SJSA1 (cell line): ENCODE measurements at regions not wholly inside any gene's neighbourhood (a gene's known extent, or its start where the extent isn't known, plus 50 kb on each side); places are given as distances from the start of the nearest gene placed in this dataset.
A peak's percentile ranks its signal among the peaks of the same experiment; 100 is the strongest.

Experiments
- DNase-seq, 2 experiments: peaks; one replicate each; pipeline ENCODE4 v3.0.0-alpha.2; 2015 to 2020; ENCODE audit warnings: low spot score in 2 of 2, low read depth in 1 of 2
- H3K27ac ChIP-seq: fragments of 250-450 bp; sonication (Bioruptor Pico); 2 replicates; pipeline ENCODE4 v1.5.1; 2020; ENCODE audit warnings: mild to moderate bottlenecking, moderate library complexity
- H3K27me3 ChIP-seq: fragments of 250-450 bp; sonication (Bioruptor Pico); replicated peaks from 2 replicates; pipeline ENCODE4 v1.5.1; 2020; ENCODE audit warnings: mild to moderate bottlenecking, moderate library complexity
- H3K36me3 ChIP-seq: fragments of 250-450 bp; sonication (Bioruptor Pico); 2 replicates; pipeline ENCODE4 v1.5.1; 2020; ENCODE audit warnings: mild to moderate bottlenecking
- H3K4me1 ChIP-seq: fragments of 250-450 bp; sonication (Bioruptor Pico); replicated peaks from 2 replicates; pipeline ENCODE4 v1.6.1; 2021; ENCODE audit warnings: mild to moderate bottlenecking
- H3K4me3 ChIP-seq: fragments of 250-450 bp; sonication (Bioruptor Pico); 2 replicates; pipeline ENCODE4 v1.5.1; 2020; ENCODE audit warnings: mild to moderate bottlenecking
- H3K9me3 ChIP-seq: fragments of 250-450 bp; sonication (Bioruptor Pico); replicated peaks from 2 replicates; pipeline ENCODE4 v1.5.1; 2020; ENCODE audit warnings: mild to moderate bottlenecking

DNA sequence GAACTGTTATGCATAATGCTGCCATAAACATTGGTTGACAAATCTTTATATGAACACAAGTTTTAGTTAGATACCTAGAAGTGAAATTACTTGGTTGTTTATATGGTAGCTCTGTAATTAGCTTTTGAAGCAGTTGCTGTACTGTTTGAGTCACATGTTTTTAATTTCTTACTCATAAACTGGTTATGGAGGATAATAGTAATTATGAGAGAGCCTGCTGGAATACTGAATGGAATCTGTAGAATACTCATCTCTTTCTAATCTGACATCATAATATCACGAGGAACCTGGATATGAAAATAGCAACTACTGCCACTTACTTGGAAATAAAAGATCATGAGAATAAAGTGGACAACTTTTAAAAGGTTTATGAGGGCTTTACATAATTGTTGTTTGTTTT is 509.2 kb downstream of the CETN3 start:
- Histone ChIP-seq H3K4me1 (no peaks in the 10 kb centered on the region), H3K36me3 (no peaks in the 10 kb centered on the region)
- no peak for DNase-seq

DNA sequence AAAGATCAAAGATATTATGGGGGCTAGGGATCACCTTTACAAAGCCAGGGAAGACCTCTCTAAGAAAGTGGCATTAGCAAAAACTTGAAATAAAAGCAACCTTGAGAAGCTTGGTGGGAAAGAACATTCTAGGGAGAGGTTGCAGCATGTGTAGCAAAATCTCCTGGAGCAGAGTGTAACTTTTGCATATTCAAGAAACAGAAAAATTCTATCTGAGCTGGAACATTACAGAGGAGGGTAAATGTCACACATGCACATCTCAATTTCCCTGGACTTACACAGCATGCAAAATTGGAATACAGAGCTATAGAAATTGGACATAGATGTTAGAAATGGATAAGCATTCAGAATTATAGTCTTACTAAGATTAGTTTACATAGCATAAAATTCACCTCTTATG is 510.0 kb downstream of the CETN3 start:
- no peaks in the 10 kb centered on the region for H3K36me3 ChIP-seq
- no peaks in the 10 kb centered on the region for H3K4me1 ChIP-seq
- no peak overlapping the region for H3K4me3 ChIP-seq
- no peak for DNase-seq
- H3K27ac ChIP-seq, result no peak overlapping the region
- H3K27me3 ChIP-seq, result no peaks in the 10 kb centered on the region
- peaks cover 6% of the 10 kb centered on the region; the same call in 1 of the 2 replicates for H3K9me3 ChIP-seq

More for the DNA sequence above, 509.2 kb downstream of the CETN3 start:
- H3K27ac ChIP-seq, result no peak overlapping the region
- no peak overlapping the region for H3K4me3 ChIP-seq
- H3K9me3 ChIP-seq, result peaks cover 6% of the 10 kb centered on the region; the same call in 1 of the 2 replicates
- H3K27me3 ChIP-seq, result no peaks in the 10 kb centered on the region

DNA sequence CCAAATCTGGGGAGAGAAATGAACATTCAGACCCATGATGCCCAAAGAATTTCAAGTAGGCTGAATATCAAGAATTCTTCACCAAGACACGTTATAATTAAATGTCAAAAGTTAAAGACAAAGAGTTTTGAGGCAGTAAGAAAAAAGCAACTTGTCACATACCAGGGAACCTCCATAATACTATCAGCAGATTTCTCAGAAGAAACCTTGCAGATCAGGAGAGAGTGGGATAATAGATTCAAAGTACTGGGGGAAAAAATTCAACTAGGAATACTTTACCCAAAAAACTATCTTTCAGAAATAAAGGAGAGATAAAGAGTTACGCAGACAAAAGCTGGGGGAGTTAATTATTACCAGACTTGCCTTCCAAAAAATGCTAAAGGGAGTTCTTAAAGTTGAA is 516.0 kb downstream of the CETN3 start:
- no peak overlapping the region for H3K4me3 ChIP-seq
- no peak overlapping the region for H3K27ac ChIP-seq
- H3K4me1 ChIP-seq, result no peaks in the 10 kb centered on the region
- DNase-seq, result no peak
- H3K27me3 ChIP-seq, result no peaks in the 10 kb centered on the region
- peaks cover 6% of the 10 kb centered on the region; the same call in 1 of the 2 replicates for H3K9me3 ChIP-seq
- H3K36me3 ChIP-seq, result no peaks in the 10 kb centered on the region

DNA sequence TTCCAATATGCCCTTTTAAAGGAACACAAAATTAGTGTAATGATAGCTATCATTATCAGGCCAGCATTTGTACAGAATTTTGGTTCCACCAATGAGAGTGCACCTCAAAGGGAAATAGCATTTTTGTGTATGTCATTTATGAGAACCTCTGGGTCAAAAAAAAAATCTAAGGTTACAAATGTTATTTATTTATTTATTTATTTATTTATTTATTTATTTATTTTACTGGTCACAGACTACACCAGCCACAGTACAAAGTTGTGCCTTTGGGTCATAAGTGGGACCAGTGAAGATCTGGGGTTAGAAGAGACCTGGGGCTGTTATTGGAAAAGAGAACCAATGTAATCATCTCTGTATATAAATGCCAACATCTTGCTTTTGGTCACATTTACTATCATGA is 523.9 kb downstream of the CETN3 start:
- Histone ChIP-seq H3K4me1 (no peaks in the 10 kb centered on the region), H3K4me3 (no peak overlapping the region), H3K36me3 (no peaks in the 10 kb centered on the region), H3K27ac (no peak overlapping the region), H3K27me3 (no peaks in the 10 kb centered on the region), H3K9me3 (no peaks in the 10 kb centered on the region)
- DNase-seq, result no peak

DNA sequence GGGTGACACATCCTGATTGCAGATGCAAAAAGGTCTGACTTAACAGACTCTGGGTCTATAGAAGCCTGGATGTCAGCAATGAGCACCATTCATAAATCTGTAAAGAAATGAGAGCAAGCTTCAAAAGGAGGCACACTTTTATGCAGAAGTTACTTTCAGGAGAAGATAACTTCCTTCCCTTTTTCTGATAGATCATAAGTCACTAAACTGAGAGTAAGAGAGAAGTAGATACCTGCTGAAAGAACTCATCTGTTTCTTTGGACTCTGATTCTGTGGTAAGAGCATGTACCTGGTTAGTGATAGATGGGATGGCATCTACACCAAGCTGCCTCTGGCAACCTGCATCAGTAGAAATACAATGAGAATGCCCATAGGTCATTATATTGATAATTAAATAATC is 525.6 kb downstream of the CETN3 start:
- H3K4me1 ChIP-seq, result no peaks in the 10 kb centered on the region
- no peak overlapping the region for H3K27ac ChIP-seq
- no peak for DNase-seq
- H3K4me3 ChIP-seq, result no peak overlapping the region
- H3K9me3 ChIP-seq, result no peaks in the 10 kb centered on the region
- H3K27me3 ChIP-seq, result no peaks in the 10 kb centered on the region
- no peaks in the 10 kb centered on the region for H3K36me3 ChIP-seq

DNA sequence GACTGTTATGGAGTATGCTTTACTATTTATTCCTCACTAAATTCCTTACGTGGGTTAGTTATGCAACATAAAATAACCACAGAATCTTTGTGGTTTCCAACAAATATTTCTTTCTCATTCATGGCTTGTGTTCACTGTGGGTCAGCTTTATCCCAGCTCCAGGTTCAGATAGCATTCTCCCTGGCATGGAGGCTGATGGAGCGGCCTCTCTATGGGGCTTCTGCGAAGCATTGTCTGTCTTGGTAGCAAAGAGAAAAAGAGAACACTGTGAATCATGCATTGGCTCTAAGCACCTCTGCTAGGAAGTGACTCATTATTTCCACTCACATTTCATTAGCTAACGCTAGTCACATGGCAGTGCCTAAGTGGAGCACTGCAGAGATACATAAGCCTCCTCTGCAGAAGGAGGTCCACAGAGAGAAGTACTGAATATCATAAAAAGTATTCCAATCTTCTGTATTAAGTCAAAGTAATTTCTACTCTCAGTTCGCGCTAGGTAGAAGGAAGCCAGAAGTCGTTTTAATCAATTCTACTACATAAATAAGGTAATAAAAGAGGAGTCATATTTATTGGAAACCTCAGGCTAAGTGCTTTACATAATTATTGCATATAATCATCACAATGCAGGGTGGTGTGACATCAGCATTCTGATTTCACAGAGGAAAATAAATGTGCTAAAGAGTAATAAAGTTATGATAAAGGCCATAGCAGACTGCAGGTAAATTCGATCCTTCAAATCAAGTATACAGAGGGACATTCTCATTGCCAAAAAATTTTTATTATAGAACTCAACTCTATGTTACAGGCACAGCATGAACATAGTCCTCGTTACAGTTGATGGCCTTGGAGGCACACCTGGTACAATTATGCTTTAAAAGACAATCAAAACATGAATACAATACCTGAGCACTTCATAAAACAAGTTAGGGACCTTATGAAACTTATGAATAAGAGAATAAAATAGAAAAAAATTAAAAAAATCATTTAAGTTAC is 531.1 kb downstream of the CETN3 start:
- peak; percentile 63 to 67 for DNase-seq
- peak overlapping the region; percentile 24 for H3K27ac ChIP-seq
- H3K36me3 ChIP-seq, result no peaks in the 10 kb centered on the region
- H3K9me3 ChIP-seq, result no peaks in the 10 kb centered on the region
- no peaks in the 10 kb centered on the region for H3K27me3 ChIP-seq
- H3K4me1 ChIP-seq, result peaks cover 12% of the 10 kb centered on the region
- H3K4me3 ChIP-seq, result no peak overlapping the region

DNA sequence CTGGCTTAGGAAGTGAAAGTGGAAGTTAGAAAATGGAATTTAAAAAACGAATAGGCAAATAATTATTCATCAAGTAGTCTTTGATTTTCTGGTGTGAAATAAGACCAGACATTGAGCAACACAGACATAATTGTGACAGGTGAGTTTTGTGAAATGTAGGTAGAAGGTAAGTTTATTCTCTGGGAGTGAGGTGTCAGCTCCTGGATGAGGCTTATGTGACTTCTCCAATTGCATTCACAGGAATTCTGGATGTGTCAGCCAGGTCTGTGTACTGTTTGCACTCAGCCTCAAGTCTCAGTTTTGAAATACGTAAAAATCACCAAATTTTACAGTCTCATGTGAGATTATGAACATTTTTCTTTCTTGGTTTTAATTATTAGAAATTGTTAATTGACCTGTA is 537.6 kb downstream of the CETN3 start:
- no peaks in the 10 kb centered on the region for H3K36me3 ChIP-seq
- no peaks in the 10 kb centered on the region for H3K4me1 ChIP-seq
- H3K27ac ChIP-seq, result no peak overlapping the region
- no peak for DNase-seq
- no peak overlapping the region for H3K4me3 ChIP-seq
- no peaks in the 10 kb centered on the region for H3K27me3 ChIP-seq
- no peaks in the 10 kb centered on the region for H3K9me3 ChIP-seq

DNA sequence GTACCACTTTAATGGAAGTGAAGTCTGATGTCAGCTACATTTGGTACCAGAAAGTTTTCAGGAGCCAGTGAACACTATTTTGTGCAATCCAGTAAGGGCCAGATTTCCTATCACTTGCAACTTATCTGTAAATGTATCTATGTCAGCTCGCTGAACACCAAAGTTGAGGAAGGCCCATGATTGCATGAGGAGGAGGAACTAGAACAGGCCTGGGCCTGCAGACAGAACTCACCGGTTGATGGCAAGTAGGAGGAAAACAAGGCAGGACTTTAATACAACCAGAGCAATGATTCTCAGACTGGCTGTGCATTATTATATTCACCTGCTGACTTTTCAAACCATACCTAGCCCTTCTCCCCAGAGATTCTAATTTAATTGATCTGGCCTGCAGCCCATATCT is 540.2 kb downstream of the CETN3 start:
- no peaks in the 10 kb centered on the region for H3K27me3 ChIP-seq
- DNase-seq, result no peak
- H3K4me1 ChIP-seq, result no peaks in the 10 kb centered on the region
- no peaks in the 10 kb centered on the region for H3K9me3 ChIP-seq
- no peak overlapping the region for H3K4me3 ChIP-seq
- H3K27ac ChIP-seq, result no peak overlapping the region
- no peaks in the 10 kb centered on the region for H3K36me3 ChIP-seq

DNA sequence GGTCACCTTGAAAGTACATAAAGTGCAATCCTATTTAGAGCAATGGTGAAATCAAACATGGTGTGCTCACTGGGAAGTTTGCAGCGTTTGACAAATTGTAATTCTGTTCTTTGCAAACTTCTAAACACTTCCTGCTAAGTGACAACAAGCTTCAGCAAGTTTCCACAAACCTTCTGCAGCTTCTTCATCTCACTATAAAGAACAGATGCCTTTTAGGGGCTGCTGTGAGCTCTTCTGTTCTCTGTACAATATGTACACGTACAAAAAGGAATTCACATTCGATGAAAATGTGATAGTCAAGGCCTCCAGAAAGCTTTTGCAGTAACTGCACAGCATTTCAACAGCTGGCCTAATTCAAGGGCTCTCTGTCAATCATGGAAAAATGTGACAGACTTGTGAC is 543.1 kb downstream of the CETN3 start:
- Histone ChIP-seq H3K36me3 (no peaks in the 10 kb centered on the region), H3K4me3 (no peak overlapping the region), H3K4me1 (no peaks in the 10 kb centered on the region), H3K27me3 (no peaks in the 10 kb centered on the region), H3K27ac (no peak overlapping the region), H3K9me3 (no peaks in the 10 kb centered on the region)
- no peak for DNase-seq

DNA sequence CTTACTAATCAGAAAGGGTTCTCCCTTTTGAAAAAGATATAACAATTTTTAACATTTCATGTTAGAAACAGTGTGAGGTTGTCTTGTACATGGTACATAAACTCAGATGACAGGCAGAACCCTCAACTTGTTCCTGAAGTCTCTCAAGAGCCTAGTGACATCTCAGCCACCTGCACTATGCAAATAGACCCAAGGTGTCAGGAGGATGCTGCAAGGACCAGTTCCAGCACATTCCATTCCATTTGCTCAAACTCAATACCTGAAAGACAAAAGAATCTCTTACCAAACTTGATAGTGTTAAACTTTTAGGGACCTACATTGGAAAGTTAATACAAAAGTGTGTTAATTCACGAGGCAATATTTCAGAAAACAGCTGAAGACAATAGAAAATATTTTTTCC is 544.6 kb downstream of the CETN3 start:
- no peak overlapping the region for H3K27ac ChIP-seq
- H3K9me3 ChIP-seq, result no peaks in the 10 kb centered on the region
- no peak overlapping the region for H3K4me3 ChIP-seq
- H3K36me3 ChIP-seq, result no peaks in the 10 kb centered on the region
- H3K27me3 ChIP-seq, result no peaks in the 10 kb centered on the region
- H3K4me1 ChIP-seq, result no peaks in the 10 kb centered on the region
- no peak for DNase-seq

DNA sequence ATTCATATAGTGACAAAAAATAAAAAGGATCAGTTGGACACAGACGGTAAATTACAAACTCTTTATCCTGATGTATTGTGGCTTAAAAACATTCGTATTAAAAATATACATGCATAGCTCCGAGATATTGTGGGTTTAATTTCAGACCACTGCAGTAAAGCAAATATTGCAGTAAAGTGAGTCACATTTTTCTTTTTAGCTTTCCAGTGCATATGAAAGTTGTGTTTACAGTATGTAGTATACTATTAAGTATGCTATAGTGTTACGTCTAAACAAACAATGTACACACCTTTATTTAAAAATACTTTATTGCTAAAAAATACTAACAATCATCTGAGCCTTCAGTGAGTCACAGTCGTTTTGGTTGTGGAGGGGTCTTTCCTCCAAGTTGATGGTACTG is 551.8 kb downstream of the CETN3 start:
- H3K27me3 ChIP-seq, result no peaks in the 10 kb centered on the region
- H3K4me1 ChIP-seq, result no peaks in the 10 kb centered on the region
- H3K4me3 ChIP-seq, result no peak overlapping the region
- 0 out of 2 replicates have a peak, but pooled peaks cover 3% of the 10 kb centered on the region for H3K9me3 ChIP-seq
- H3K36me3 ChIP-seq, result no peaks in the 10 kb centered on the region
- DNase-seq, result no peak
- no peak overlapping the region for H3K27ac ChIP-seq

DNA sequence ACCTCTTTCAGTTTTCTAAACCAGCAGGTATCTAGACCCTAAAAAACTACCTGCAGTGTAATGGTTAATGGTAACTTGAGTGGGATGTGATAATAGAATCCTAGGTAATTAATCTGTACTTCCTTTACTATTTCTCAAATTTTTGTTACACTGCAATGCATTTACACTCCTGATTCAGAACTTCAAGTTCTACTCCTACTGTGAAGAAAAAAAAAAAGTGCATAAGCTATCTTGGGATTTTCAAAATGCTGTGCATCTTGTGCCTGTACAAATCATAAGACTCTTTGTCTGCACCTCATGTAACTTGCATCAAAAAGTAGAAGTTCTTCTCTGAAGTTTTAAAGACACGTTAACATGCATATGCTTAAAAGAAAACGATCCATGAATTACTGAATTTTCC is 554.1 kb downstream of the CETN3 start:
- Histone ChIP-seq H3K36me3 (no peaks in the 10 kb centered on the region), H3K9me3 (0 out of 2 replicates have a peak, but pooled peaks cover 3% of the 10 kb centered on the region), H3K4me3 (no peak overlapping the region), H3K27ac (no peak overlapping the region), H3K27me3 (no peaks in the 10 kb centered on the region), H3K4me1 (no peaks in the 10 kb centered on the region)
- no peak for DNase-seq

DNA sequence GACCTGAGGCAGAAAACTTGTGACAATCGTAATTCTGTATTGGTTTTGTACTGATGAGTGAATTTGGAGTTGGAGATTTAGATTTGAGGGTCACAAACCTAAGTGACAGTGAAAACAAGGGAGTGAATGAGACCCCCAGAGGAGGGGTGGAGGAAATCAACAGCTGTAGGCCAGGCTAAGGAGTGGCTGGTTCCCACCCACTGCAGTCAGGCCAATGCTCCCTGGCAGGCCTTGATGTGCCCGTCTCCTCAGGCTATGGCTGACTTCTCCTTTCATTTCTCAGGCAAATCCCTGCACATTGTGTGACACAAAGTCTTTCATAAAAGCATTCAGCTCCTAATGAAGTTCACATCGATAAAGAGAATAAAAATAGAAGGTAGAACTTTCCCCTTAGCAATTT is 557.6 kb downstream of the CETN3 start:
- Histone ChIP-seq H3K9me3 (no peaks in the 10 kb centered on the region), H3K36me3 (no peaks in the 10 kb centered on the region), H3K4me3 (no peak overlapping the region), H3K27ac (no peak overlapping the region), H3K4me1 (no peaks in the 10 kb centered on the region), H3K27me3 (no peaks in the 10 kb centered on the region)
- DNase-seq, result no peak

DNA sequence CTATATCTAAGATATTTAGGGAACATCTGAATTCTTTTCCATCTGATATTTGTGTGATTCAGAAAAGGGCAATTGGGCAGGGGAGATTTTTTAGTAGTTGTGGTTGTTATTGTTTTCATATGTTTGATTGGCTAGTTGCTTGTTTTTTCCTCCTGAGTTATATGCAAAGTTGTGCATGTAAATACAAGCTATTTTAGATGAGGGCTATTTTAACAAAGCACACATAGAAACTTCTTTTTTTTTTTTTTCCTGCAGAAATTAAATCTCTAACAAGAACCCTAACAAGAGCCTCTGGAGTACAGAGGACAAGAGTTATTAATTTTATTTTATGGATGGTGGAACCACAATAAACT is 559.1 kb downstream of the CETN3 start:
- Histone ChIP-seq H3K27me3 (no peaks in the 10 kb centered on the region), H3K27ac (no peak overlapping the region), H3K4me1 (no peaks in the 10 kb centered on the region), H3K4me3 (no peak overlapping the region), H3K9me3 (no peaks in the 10 kb centered on the region), H3K36me3 (no peaks in the 10 kb centered on the region)
- DNase-seq, result no peak
